ENCODE measurements at regions not wholly inside any gene's neighbourhood (a gene's known extent, or its start where the extent isn't known, plus 50 kb on each side); places are given as distances from the start of the nearest gene placed in this dataset.

GRCh38 chr10:31741473-31741872 is 187.2 kb downstream of the ARHGAP12 start:
- TF ChIP-seq, protein P1, sequence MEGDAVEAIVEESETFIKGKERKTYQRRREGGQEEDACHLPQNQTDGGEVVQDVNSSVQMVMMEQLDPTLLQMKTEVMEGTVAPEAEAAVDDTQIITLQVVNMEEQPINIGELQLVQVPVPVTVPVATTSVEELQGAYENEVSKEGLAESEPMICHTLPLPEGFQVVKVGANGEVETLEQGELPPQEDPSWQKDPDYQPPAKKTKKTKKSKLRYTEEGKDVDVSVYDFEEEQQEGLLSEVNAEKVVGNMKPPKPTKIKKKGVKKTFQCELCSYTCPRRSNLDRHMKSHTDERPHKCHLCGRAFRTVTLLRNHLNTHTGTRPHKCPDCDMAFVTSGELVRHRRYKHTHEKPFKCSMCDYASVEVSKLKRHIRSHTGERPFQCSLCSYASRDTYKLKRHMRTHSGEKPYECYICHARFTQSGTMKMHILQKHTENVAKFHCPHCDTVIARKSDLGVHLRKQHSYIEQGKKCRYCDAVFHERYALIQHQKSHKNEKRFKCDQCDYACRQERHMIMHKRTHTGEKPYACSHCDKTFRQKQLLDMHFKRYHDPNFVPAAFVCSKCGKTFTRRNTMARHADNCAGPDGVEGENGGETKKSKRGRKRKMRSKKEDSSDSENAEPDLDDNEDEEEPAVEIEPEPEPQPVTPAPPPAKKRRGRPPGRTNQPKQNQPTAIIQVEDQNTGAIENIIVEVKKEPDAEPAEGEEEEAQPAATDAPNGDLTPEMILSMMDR (IDR thresholded peaks at IDR 0.05; ENCODE audit: low read length), result no peak
- no peak for TF ChIP-seq EZH2 (IDR thresholded peaks at IDR 0.05; ENCODE audit: borderline replicate concordance, low read length)

All from OCI-LY1 (cell line).